Right renal pelvis (tissue), 4 donors: ENCODE measurements at regions not wholly inside any gene's neighbourhood (a gene's known extent, or its start where the extent isn't known, plus 50 kb on each side); places are given as distances from the start of the nearest gene placed in this dataset.

ENCODE experiments used
- DNase-seq, 4 donors: peaks; one replicate each; pipeline ENCODE4 v3.0.0-alpha.2; 2013; ENCODE audit warnings: low read depth in 4 of 4, low spot score in 3 of 4, missing footprints in 1 of 4

GRCh38 chr6:134719911-134720310, 230.0 kb downstream of the ALDH8A1 start:
- no peak for DNase-seq

GRCh38 chr6:134719286-134719685, 230.6 kb downstream of the ALDH8A1 start:
- DNase-seq: no peak

DNA sequence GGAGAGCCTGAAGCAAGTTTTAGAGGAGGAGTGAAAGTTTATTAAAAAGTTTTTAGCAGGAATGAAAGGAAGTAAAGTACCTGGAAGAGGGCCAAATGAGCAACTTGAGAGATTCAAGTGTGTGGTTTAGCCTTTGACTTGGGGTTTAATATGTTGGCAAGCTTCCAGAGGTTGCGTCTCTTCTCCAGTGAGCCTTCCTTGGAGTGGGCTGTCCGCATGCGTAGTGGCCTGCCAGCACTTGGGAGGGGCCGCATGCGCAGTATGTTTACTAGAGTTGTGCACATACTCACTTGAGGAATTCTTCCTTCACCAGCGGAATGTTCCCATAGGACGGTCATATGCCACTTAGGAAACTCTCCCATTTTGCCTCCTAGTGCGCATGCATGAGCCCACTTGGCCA, 235.2 kb downstream of the ALDH8A1 start:
- DNase-seq: no peak

DNA sequence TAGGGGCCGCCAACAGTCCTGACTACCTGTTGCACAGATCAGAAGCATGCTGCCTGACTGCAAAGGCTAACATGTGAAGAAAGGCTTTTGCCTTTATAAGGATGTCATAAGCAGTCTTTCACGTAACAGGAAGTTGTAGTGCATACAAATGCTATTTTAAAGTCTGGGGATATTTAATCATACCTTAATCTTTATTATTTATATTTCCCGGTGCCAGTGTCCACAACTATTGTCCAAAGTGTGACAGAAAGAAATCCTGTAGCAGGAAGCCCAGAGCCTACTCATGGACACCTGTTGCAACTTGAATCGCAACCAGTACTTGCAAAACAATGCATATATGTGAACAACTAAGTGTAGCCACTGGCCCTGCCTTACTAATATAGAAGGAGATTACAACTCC, 235.8 kb downstream of the ALDH8A1 start:
- DNase-seq: no peak

GRCh38 chr6:134712311-134712710, 237.6 kb downstream of the ALDH8A1 start:
- DNase-seq: no peak

GRCh38 chr6:134708079-134708478, 241.8 kb downstream of the ALDH8A1 start:
- DNase-seq: no peak

GRCh38 chr6:134707342-134708031, 242.4 kb downstream of the ALDH8A1 start:
- peak in 1 of 4 donors; percentile 43 for DNase-seq

DNA sequence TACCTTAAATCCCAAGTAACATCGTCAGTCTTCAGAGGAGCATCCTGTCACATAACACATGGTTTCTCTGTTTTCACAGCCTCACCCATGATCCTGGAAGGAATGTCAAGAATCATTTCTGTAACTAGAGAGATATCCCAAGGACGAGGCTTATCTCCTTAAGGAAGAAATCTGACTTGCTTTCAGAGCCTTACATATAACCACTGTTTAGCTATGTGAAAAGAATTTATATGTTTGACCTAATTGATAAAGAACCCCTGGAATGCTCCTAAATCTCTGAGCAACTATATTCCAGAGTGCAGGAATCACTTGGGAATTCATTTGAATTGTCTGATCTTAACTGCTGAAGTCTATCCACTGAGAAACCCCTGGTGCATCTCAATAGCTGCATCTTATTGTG, 243.1 kb downstream of the ALDH8A1 start:
- no peak for DNase-seq

GRCh38 chr6:134706153-134706552, 243.7 kb downstream of the ALDH8A1 start:
- no peak for DNase-seq

DNA sequence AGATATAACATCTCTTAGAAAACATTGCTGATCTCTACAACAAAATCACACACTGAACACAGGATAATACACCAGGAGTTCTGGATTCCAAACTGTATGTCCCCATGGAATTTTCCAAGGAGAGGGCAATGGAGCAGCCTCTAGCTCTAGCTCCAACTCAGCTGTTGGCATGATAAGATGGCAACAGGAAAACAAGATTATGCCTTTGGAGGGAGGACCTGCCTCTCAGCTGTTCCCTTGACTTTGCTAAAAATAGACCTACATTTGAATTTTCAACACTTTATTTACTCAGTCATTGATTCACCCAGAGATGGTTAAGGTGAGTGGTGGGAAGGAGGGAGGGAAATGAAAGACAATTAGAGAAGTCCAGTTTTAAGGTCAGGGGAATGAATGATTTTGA, 246.7 kb downstream of the ALDH8A1 start:
- no peak for DNase-seq

- DNase-seq: no peak
Measured at GRCh38 chr6:134702279-134702678, 247.6 kb downstream of the ALDH8A1 start.

GRCh38 chr6:134701301-134701700, 248.6 kb downstream of the ALDH8A1 start:
- DNase-seq: no peak

DNA sequence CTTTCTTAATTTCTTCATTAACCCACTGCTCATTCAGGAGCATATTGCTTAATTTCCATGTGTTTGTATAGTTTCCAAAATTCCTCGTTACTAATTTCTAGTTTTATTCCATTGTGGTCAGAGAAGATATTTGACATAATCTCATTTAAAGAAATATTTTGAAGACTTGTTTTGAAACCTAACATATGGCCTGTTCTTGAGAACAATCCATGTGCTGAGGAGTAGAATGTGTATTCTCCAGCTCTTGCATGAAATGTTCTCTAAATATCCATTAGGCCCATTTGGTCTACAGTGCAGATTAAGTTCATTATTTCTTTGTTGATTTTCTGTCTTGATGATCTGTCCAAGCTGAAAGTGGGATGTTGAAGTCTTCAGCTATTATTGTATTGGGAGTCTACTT, 251.7 kb downstream of the ALDH8A1 start:
- DNase-seq: no peak

- no peak for DNase-seq
Measured at GRCh38 chr6:134692008-134692407, 257.9 kb downstream of the ALDH8A1 start.

- no peak for DNase-seq
Measured at GRCh38 chr6:134691180-134691579, 258.7 kb downstream of the ALDH8A1 start.

DNA sequence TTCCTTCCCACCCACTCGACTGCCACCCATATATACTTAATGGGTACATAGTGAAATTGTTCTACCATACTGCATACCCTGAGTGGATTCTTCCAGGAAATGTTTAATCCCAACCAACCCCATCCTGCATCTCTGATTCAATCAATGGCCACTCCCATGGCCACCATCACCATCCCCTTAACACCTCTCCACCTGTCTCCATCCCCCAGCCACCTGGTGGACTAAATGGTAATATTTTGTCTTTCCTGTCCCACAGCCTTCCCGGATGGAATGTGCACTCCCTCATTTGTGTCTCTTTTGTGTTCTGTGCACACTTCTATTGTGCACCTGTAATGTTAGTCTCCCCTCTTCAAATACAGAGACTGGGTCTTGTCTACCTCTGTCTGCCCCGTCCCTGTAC, 259.9 kb downstream of the ALDH8A1 start:
- DNase-seq: no peak

GRCh38 chr6:134689641-134690040, 260.3 kb downstream of the ALDH8A1 start:
- DNase-seq: no peak

GRCh38 chr6:134689177-134689576, 260.7 kb downstream of the ALDH8A1 start:
- DNase-seq: no peak

GRCh38 chr6:134686071-134686470, 263.8 kb downstream of the ALDH8A1 start:
- no peak for DNase-seq

GRCh38 chr6:134684423-134684795, 265.5 kb downstream of the ALDH8A1 start:
- no peak for DNase-seq

DNA sequence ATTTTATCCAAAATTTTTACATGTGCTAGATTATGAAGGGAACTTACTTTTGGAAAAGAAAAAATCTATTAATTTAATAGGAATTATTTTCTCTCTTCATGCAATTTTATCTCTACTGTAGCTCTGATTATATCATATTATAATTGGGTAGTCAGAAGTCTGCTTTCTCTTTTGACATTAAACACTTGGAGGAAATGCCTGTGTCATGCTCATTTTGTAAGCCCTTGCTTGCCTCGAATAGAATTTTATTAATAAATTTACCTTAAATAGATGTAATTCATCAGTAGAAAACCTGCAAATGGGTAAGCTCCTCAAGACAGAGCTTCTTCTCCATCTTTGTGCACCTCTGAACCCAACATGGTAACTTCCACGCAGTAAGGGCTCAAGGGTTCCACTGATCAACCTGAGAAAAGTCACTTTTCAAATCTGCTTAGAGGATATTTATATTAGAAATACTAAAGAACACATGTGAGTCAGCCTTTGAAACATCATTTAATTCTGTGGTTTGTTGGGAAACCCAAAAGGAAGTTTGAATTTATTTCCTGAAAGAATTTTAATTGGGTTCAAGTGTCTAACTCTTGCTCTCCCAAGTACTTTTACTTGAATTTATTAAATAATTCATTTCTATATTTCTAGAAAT, 266.0 kb downstream of the ALDH8A1 start:
- no peak for DNase-seq

- DNase-seq: no peak
Measured at GRCh38 chr6:134680433-134680832, 269.5 kb downstream of the ALDH8A1 start.

DNA sequence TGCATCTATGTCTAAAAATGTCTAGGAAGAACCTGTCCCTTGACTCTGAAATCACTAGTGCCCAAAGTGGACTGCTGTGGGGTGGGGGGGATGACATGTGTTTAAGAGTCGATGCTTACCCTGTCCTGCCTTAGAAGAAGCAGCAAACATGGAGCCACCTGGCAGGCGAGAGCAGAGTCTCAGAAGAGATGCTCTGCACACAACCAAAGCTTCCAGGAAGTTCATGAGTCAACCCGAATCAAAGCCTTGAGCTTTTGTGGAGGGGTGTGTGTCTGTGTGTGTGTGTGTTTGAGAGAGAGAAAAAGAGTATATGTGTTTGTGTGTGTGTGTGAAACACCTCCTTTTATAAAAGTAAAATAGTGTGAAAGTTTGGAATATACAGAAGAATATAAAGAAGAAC, 269.9 kb downstream of the ALDH8A1 start:
- DNase-seq: no peak
